BJ (cell line): ENCODE measurements at regions not wholly inside any gene's neighbourhood (a gene's known extent, or its start where the extent isn't known, plus 50 kb on each side); places are given as distances from the start of the nearest gene placed in this dataset.

ENCODE experiments used
- CTCF ChIA-PET: fragments of 350-600 bp; formaldehyde crosslinking; extraction: SDS; loops from one replicate; lab custom pipeline; 2021; ENCODE audit warnings: antibody characterized with exemption, inconsistent platforms; lab: Yijun Ruan, JAX
- POLR2A ChIA-PET: fragments of 300-600 bp; sonication (Branson Sonifier 250); formaldehyde crosslinking; extraction: SDS; loops from one replicate; lab custom pipeline; 2021; ENCODE audit warnings: antibody characterized with exemption; lab: Charles Lee
- DNase-seq: peaks from one replicate; pipeline ENCODE4 v3.0.0-alpha.2; 2011; ENCODE audit warnings: low read depth
- H3K27me3 ChIP-seq: 2 replicates; pipeline ENCODE4 v1.6.0; 2011; ENCODE audit warnings: low read length; ENCODE audit not compliant: control insufficient read depth, insufficient read depth
- H3K36me3 ChIP-seq: 2 replicates; pipeline ENCODE4 v1.5.1; 2011; ENCODE audit warnings: low read length; ENCODE audit not compliant: control insufficient read depth, insufficient read depth
- H3K4me3 ChIP-seq: 2 replicates; pipeline ENCODE4 v1.5.1; 2011; ENCODE audit warnings: low read depth, mild to moderate bottlenecking, control low read depth, low read length
- TF ChIP-seq, protein P1 (sequence below): IDR thresholded peaks from 2 replicates; pipeline ENCODE4 v1.5.1; 2011; ENCODE audit warnings: low read depth, mild to moderate bottlenecking, control low read depth, inconsistent platforms, low read length, moderate library complexity; ENCODE audit not compliant: insufficient read depth

DNA sequence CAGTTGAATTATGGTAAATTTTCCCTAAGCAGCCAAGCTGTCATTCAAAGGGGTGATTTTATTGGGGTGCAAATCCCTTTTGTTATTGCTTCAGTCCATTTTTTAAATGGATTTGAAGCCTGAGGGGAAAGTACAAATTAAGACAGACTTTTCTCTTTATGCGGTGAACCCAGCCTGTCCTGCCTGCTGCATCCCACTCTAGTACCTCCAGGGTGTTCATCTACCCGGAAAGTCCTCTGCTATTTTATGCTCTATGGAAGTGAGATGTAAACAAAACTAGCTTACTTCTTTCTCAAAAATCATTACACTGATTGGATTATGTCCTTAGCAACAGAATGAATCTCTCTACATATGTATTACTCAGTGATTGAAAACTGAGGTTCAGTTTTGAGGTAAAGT, 1088.9 kb upstream of the CITED2 start:
- no peak for DNase-seq
- no peaks in the 10 kb centered on the region for H3K27me3 ChIP-seq
- TF ChIP-seq, protein P1, sequence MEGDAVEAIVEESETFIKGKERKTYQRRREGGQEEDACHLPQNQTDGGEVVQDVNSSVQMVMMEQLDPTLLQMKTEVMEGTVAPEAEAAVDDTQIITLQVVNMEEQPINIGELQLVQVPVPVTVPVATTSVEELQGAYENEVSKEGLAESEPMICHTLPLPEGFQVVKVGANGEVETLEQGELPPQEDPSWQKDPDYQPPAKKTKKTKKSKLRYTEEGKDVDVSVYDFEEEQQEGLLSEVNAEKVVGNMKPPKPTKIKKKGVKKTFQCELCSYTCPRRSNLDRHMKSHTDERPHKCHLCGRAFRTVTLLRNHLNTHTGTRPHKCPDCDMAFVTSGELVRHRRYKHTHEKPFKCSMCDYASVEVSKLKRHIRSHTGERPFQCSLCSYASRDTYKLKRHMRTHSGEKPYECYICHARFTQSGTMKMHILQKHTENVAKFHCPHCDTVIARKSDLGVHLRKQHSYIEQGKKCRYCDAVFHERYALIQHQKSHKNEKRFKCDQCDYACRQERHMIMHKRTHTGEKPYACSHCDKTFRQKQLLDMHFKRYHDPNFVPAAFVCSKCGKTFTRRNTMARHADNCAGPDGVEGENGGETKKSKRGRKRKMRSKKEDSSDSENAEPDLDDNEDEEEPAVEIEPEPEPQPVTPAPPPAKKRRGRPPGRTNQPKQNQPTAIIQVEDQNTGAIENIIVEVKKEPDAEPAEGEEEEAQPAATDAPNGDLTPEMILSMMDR, result no peak
- no peak overlapping the region for H3K4me3 ChIP-seq
- POLR2A ChIA-PET, result interaction anchor here (0.5 to 1.5 kb wide), 11 partner anchors 22 to 1092 kb away, joined by 3 to 7 read pairs (median 4); no protein-coding TSS in a partner anchor
- CTCF ChIA-PET, result interaction anchor here (0.6 kb wide), 1 partner anchor 482 kb away, joined by 3 read pairs; no protein-coding TSS in a partner anchor
- no peaks in the 10 kb centered on the region for H3K36me3 ChIP-seq

- peak; percentile 93 for DNase-seq
- Histone ChIP-seq H3K36me3 (no peaks in the 10 kb centered on the region), H3K4me3 (no peak overlapping the region), H3K27me3 (no peaks in the 10 kb centered on the region)
- POLR2A ChIA-PET, result interaction anchor here (0.5 to 1.5 kb wide), 14 partner anchors 22 to 1092 kb away, joined by 3 to 7 read pairs (median 4); no protein-coding TSS in a partner anchor
- CTCF ChIA-PET, result interaction anchor here (0.6 kb wide), 1 partner anchor 482 kb away, joined by 3 read pairs; no protein-coding TSS in a partner anchor
- TF ChIP-seq, protein P1, result no peak
Measured at GRCh38 chr6:140462453-140463311, 1088.2 kb upstream of the CITED2 start.

- Histone ChIP-seq H3K27me3 (no peaks in the 10 kb centered on the region), H3K4me3 (no peak overlapping the region), H3K36me3 (no peaks in the 10 kb centered on the region)
- TF ChIP-seq, protein P1, result no peak
- DNase-seq, result no peak
- POLR2A ChIA-PET, result interaction anchor here (0.5 to 1.5 kb wide), 3 partner anchors 24 to 409 kb away, joined by 3 to 5 read pairs (median 5); no protein-coding TSS in a partner anchor
- CTCF ChIA-PET, result no interaction called here
Measured at GRCh38 chr6:140462076-140462452, 1087.6 kb upstream of the CITED2 start.

DNA sequence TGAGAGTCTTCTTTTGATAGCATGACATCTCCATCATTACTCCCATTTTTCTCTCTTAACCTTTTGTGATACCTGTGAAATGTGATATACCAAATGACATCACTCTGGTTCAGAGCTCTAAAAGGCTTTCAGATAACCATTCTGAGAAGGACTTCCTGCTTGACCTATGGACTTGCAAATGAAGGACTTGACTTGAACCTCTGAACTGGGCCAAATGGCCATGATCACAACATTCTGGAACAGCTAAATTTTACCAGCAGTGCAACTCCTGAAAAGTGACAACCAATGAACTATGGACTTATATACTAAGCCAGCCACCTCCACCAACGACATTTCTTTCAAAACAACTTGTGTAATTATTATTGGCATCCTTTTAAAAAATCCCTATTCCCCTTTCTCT, 1085.8 kb upstream of the CITED2 start:
- ChIA-PET CTCF (no interaction called here), POLR2A (no interaction called here)
- no peak overlapping the region for H3K4me3 ChIP-seq

GRCh38 chr6:140459209-140459608, 1084.8 kb upstream of the CITED2 start:
- Histone ChIP-seq H3K36me3 (no peaks in the 10 kb centered on the region), H3K27me3 (no peaks in the 10 kb centered on the region), H3K4me3 (no peak overlapping the region)
- DNase-seq, result no peak
- ChIA-PET POLR2A (no interaction called here), CTCF (no interaction called here)
- TF ChIP-seq, protein P1, result no peak

More for the DNA sequence above, 1085.8 kb upstream of the CITED2 start:
- DNase-seq, result no peak
- TF ChIP-seq, protein P1, result no peak
- H3K36me3 ChIP-seq, result no peaks in the 10 kb centered on the region
- no peaks in the 10 kb centered on the region for H3K27me3 ChIP-seq
